OCI-LY1 (cell line): ENCODE measurements at regions not wholly inside any gene's neighbourhood (a gene's known extent, or its start where the extent isn't known, plus 50 kb on each side); places are given as distances from the start of the nearest gene placed in this dataset.

ENCODE experiments used
- H2AFZ ChIP-seq: fragments of 200-600 bp; sonication (generic), shearing (Covaris generic); 2 replicates; pipeline ENCODE4 v1.6.0; 2014; ENCODE audit warnings: antibody characterized with exemption, mild to moderate bottlenecking, low read length
- H3F3A ChIP-seq: fragments of 200-600 bp; sonication (generic), shearing (Covaris generic); 2 replicates; pipeline ENCODE4 v1.6.0; 2014; ENCODE audit warnings: mild to moderate bottlenecking, antibody characterized with exemption, low read length, moderate library complexity; ENCODE audit not compliant: insufficient read depth
- H3K27ac ChIP-seq: fragments of 200-600 bp; sonication (generic); 2 replicates; pipeline ENCODE4 v1.5.1; 2014; ENCODE audit warnings: low read length, mixed run types, mild to moderate bottlenecking, low read depth; ENCODE audit not compliant: poor library complexity, severe bottlenecking
- H3K27me3 ChIP-seq: fragments of 200-600 bp; sonication (generic); 2 replicates; pipeline ENCODE4 v1.6.0; 2014; ENCODE audit warnings: antibody characterized with exemption, mild to moderate bottlenecking, low read length, moderate library complexity; ENCODE audit not compliant: insufficient read depth
- H3K36me3 ChIP-seq: fragments of 200-600 bp; sonication (generic); 2 replicates; pipeline ENCODE4 v1.6.1; 2014; ENCODE audit warnings: mild to moderate bottlenecking, antibody characterized with exemption, low read length, moderate library complexity, mixed read lengths; ENCODE audit not compliant: insufficient read depth
- H3K4me1 ChIP-seq: fragments of 200-600 bp; sonication (generic); 2 replicates; pipeline ENCODE4 v1.5.1; 2014; ENCODE audit warnings: mild to moderate bottlenecking, low read length, moderate library complexity; ENCODE audit not compliant: insufficient read depth, severe bottlenecking
- H3K4me2 ChIP-seq: fragments of 200-600 bp; sonication (generic), shearing (Covaris generic); 2 replicates; pipeline ENCODE4 v1.6.1; 2014; ENCODE audit warnings: low read length
- H3K4me3 ChIP-seq: fragments of 200-600 bp; sonication (generic); 2 replicates; pipeline ENCODE4 v1.5.1; 2014; ENCODE audit warnings: low read length, low read depth, mild to moderate bottlenecking, mixed read lengths; ENCODE audit not compliant: poor library complexity, severe bottlenecking
- H3K79me2 ChIP-seq: fragments of 200-600 bp; shearing (Covaris generic); 2 replicates; pipeline ENCODE4 v1.6.1; 2016; ENCODE audit warnings: mixed run types, low read length, mixed read lengths; ENCODE audit not compliant: insufficient read depth
- H3K9ac ChIP-seq: fragments of 200-600 bp; sonication (generic), shearing (Covaris generic); 2 replicates; pipeline ENCODE4 v1.6.1; 2014; ENCODE audit warnings: mild to moderate bottlenecking, low read length, mixed read lengths
- H3K9me2 ChIP-seq: fragments of 200-600 bp; sonication (generic), shearing (Covaris generic); 2 replicates; pipeline ENCODE4 v1.6.1; 2014; ENCODE audit warnings: low read depth, mild to moderate bottlenecking, low read length, mixed read lengths
- H3K9me3 ChIP-seq: fragments of 200-600 bp; shearing (Covaris generic); 2 replicates; pipeline ENCODE4 v1.6.1; 2014; ENCODE audit warnings: low read length, mixed read lengths
- H4K20me1 ChIP-seq: fragments of 200-600 bp; sonication (generic), shearing (Covaris generic); 2 replicates; pipeline ENCODE4 v1.6.0; 2016; ENCODE audit warnings: mild to moderate bottlenecking, low read length; ENCODE audit not compliant: insufficient read depth
- CTCF ChIP-seq: fragments of 200-600 bp; sonication (generic), shearing (Covaris generic); IDR thresholded peaks from 2 replicates; pipeline ENCODE4 v1.5.1; 2017; ENCODE audit warnings: mild to moderate bottlenecking, antibody characterized with exemption, low read length, moderate library complexity, mixed read lengths
- EZH2 ChIP-seq: fragments of 200-600 bp; sonication (generic), shearing (Covaris generic); IDR thresholded peaks from 2 replicates; pipeline ENCODE4 v1.8.0; 2017; ENCODE audit warnings: borderline replicate concordance, mixed run types, mild to moderate bottlenecking, antibody characterized with exemption, low read length, moderate library complexity, mixed read lengths

GRCh38 chr21:27154451-27155129 lies 187.7 kb upstream of the ADAMTS5 start:
- no peaks in the 10 kb centered on the region for H3K79me2 ChIP-seq
- no peak for TF ChIP-seq CTCF
- TF ChIP-seq EZH2, result no peak
- no peak overlapping the region for H3K4me3 ChIP-seq
- H3K4me1 ChIP-seq, result no peaks in the 10 kb centered on the region
- H3F3A ChIP-seq, result no peaks in the 10 kb centered on the region
- no peaks in the 10 kb centered on the region for H3K36me3 ChIP-seq
- H3K9me3 ChIP-seq, result no peaks in the 10 kb centered on the region
- H3K27me3 ChIP-seq, result no peaks in the 10 kb centered on the region
- H4K20me1 ChIP-seq, result no peaks in the 10 kb centered on the region
- no peak overlapping the region for H2AFZ ChIP-seq
- no peaks in the 10 kb centered on the region for H3K9me2 ChIP-seq
- no peak overlapping the region for H3K9ac ChIP-seq
- no peak overlapping the region for H3K27ac ChIP-seq
- H3K4me2 ChIP-seq, result no peak overlapping the region

- no peak overlapping the region for H3K4me3 ChIP-seq
- H3K9me2 ChIP-seq, result no peaks in the 10 kb centered on the region
- H3K27ac ChIP-seq, result no peak overlapping the region
- no peaks in the 10 kb centered on the region for H4K20me1 ChIP-seq
- H3K36me3 ChIP-seq, result no peaks in the 10 kb centered on the region
- no peaks in the 10 kb centered on the region for H3K9me3 ChIP-seq
- H3K4me2 ChIP-seq, result no peak overlapping the region
- H3K79me2 ChIP-seq, result no peaks in the 10 kb centered on the region
- H3K27me3 ChIP-seq, result no peaks in the 10 kb centered on the region
- TF ChIP-seq EZH2 (no peak), CTCF (no peak)
- no peak overlapping the region for H3K9ac ChIP-seq
- no peaks in the 10 kb centered on the region for H3F3A ChIP-seq
- no peak overlapping the region for H2AFZ ChIP-seq
- H3K4me1 ChIP-seq, result no peaks in the 10 kb centered on the region
Measured at GRCh38 chr21:27152996-27153395, 186.1 kb upstream of the ADAMTS5 start.

GRCh38 chr21:27149034-27149433 lies 182.1 kb upstream of the ADAMTS5 start:
- Histone ChIP-seq H3K9ac (no peak overlapping the region), H3K27me3 (no peaks in the 10 kb centered on the region), H3K4me1 (no peaks in the 10 kb centered on the region), H3F3A (no peaks in the 10 kb centered on the region), H3K4me3 (no peak overlapping the region), H3K27ac (no peak overlapping the region), H3K9me3 (no peaks in the 10 kb centered on the region), H2AFZ (no peak overlapping the region), H4K20me1 (no peaks in the 10 kb centered on the region), H3K79me2 (no peaks in the 10 kb centered on the region), H3K4me2 (no peak overlapping the region), H3K36me3 (no peaks in the 10 kb centered on the region), H3K9me2 (no peaks in the 10 kb centered on the region)
- TF ChIP-seq EZH2, result no peak
- TF ChIP-seq CTCF, result no peak
